Neural cell (in vitro differentiated cells): ENCODE measurements at regions not wholly inside any gene's neighbourhood (a gene's known extent, or its start where the extent isn't known, plus 50 kb on each side); places are given as distances from the start of the nearest gene placed in this dataset.

Source experiments
- H2AFZ ChIP-seq: fragments of 200-600, 300-800 bp; sonication (generic), shearing (Covaris generic); 2 replicates; pipeline ENCODE4 v1.6.0; 2014; ENCODE audit warnings: low read depth, mild to moderate bottlenecking, antibody characterized with exemption, low read length, moderate library complexity
- H3F3A ChIP-seq: fragments of 200-600 bp; shearing (Covaris generic); 2 replicates; pipeline ENCODE4 v1.6.1; 2016; ENCODE audit warnings: mild to moderate bottlenecking, moderate library complexity, mixed read lengths, antibody characterized with exemption, low read length; ENCODE audit not compliant: insufficient read depth, poor library complexity, severe bottlenecking
- H3K27ac ChIP-seq: fragments of 200-600, 300-800 bp; sonication (generic), shearing (Covaris generic); 2 replicates; pipeline ENCODE4 v1.5.1; 2014; ENCODE audit warnings: mild to moderate bottlenecking, low read length, moderate library complexity
- H3K27me3 ChIP-seq: fragments of 300-800, 200-600 bp; sonication (generic), shearing (Covaris generic); 2 replicates; pipeline ENCODE4 v1.6.0; 2014; ENCODE audit warnings: mild to moderate bottlenecking, low read depth, low read length, moderate library complexity; ENCODE audit not compliant: insufficient read depth
- H3K36me3 ChIP-seq: fragments of 300-800, 200-600 bp; sonication (generic), shearing (Covaris generic); 2 replicates; pipeline ENCODE4 v1.5.1; 2014; ENCODE audit warnings: mild to moderate bottlenecking, antibody characterized with exemption, low read length, moderate library complexity; ENCODE audit not compliant: insufficient read depth
- H3K4me2 ChIP-seq: fragments of 300-800, 200-600 bp; sonication (generic), shearing (Covaris generic); 2 replicates; pipeline ENCODE4 v1.6.0; 2014; ENCODE audit warnings: mild to moderate bottlenecking, low read length
- H3K4me3 ChIP-seq: fragments of 300-800, 200-600 bp; sonication (generic), shearing (Covaris generic); 2 replicates; pipeline ENCODE4 v1.5.1; 2014; ENCODE audit warnings: mild to moderate bottlenecking, low read length, moderate library complexity
- H3K79me2 ChIP-seq: fragments of 200-600 bp; shearing (Covaris generic); replicated peaks from 2 replicates; pipeline ENCODE4 v1.6.0; 2014; ENCODE audit warnings: mild to moderate bottlenecking, low read length, moderate library complexity; ENCODE audit not compliant: insufficient read depth
- H3K9ac ChIP-seq: fragments of 300-800, 200-600 bp; sonication (generic), shearing (Covaris generic); 2 replicates; pipeline ENCODE4 v1.6.1; 2016; ENCODE audit warnings: mild to moderate bottlenecking, low read length, mixed read lengths
- H3K9me2 ChIP-seq: fragments of 200-600 bp; shearing (Covaris generic); 2 replicates; pipeline ENCODE4 v1.6.1; 2016; ENCODE audit warnings: mild to moderate bottlenecking, low read length, mixed read lengths; ENCODE audit not compliant: insufficient read depth
- H3K9me3 ChIP-seq: fragments of 200-600, 300-800 bp; sonication (generic), shearing (Covaris generic); 2 replicates; pipeline ENCODE4 v1.6.1; 2016; ENCODE audit warnings: mild to moderate bottlenecking, mixed run types, low read length, moderate library complexity, mixed read lengths
- H4K20me1 ChIP-seq: fragments of 200-600 bp; shearing (Covaris generic); 2 replicates; pipeline ENCODE4 v1.6.1; 2016; ENCODE audit warnings: mild to moderate bottlenecking, mixed run types; ENCODE audit not compliant: insufficient read depth
- CTCF ChIP-seq: fragments of 450-650 bp; IDR thresholded peaks from 2 replicates; pipeline ENCODE4 v1.5.1; 2014; ENCODE audit warnings: antibody characterized with exemption, mild to moderate bottlenecking, moderate library complexity; ENCODE audit not compliant: poor library complexity, severe bottlenecking
- EP300 ChIP-seq: fragments of 450-650 bp; conservative IDR thresholded peaks from 2 replicates; pipeline ENCODE4 v1.6.1; 2014; ENCODE audit warnings: antibody characterized with exemption, mild to moderate bottlenecking, moderate library complexity; ENCODE audit not compliant: poor library complexity, severe bottlenecking
- EZH2 ChIP-seq: fragments of 200-600, 300-800 bp; shearing (Covaris generic), sonication (generic); IDR thresholded peaks from 2 replicates; pipeline ENCODE4 v1.6.1; 2014; ENCODE audit warnings: antibody characterized with exemption, low read length, borderline replicate concordance, mild to moderate bottlenecking; ENCODE audit not compliant: insufficient read depth, poor library complexity, severe bottlenecking
- MXI1 ChIP-seq: fragments of 450-650 bp; conservative IDR thresholded peaks from 2 replicates; pipeline ENCODE4 v1.6.1; 2014; ENCODE audit warnings: antibody characterized with exemption, mild to moderate bottlenecking; ENCODE audit not compliant: poor library complexity, severe bottlenecking
- POLR2AphosphoS5 ChIP-seq: IDR thresholded peaks from 2 replicates; pipeline ENCODE4 v1.6.1; 2012
- RAD21 ChIP-seq: fragments of 450-650 bp; conservative IDR thresholded peaks from 2 replicates; pipeline ENCODE4 v1.6.1; 2014; ENCODE audit warnings: antibody characterized with exemption, mild to moderate bottlenecking, moderate library complexity
- REST ChIP-seq: IDR thresholded peaks from 2 replicates; pipeline ENCODE4 v1.6.1; 2012; ENCODE audit warnings: borderline replicate concordance
- SMC3 ChIP-seq: fragments of 450-650 bp; conservative IDR thresholded peaks from 2 replicates; pipeline ENCODE4 v1.6.1; 2014; ENCODE audit warnings: antibody characterized with exemption, mild to moderate bottlenecking, moderate library complexity; ENCODE audit not compliant: poor library complexity
- TAF1 ChIP-seq: IDR thresholded peaks from 2 replicates; pipeline ENCODE4 v1.6.1; 2012; ENCODE audit warnings: low read depth

GRCh38 chr2:138219961-138220360 lies 255.7 kb downstream of the HNMT start:
- Histone ChIP-seq H3K4me3 (no peak overlapping the region), H3K27ac (no peak overlapping the region), H4K20me1 (no peaks in the 10 kb centered on the region), H3K79me2 (no peaks in the 10 kb centered on the region), H3K9me2 (no peaks in the 10 kb centered on the region), H3K9ac (no peak overlapping the region), H3K9me3 (no peaks in the 10 kb centered on the region), H3K27me3 (no peaks in the 10 kb centered on the region), H2AFZ (no peak overlapping the region), H3F3A (no peaks in the 10 kb centered on the region), H3K4me2 (no peak overlapping the region), H3K36me3 (no peaks in the 10 kb centered on the region)
- TF ChIP-seq MXI1 (no peak), SMC3 (no peak), EP300 (no peak), CTCF (no peak), REST (no peak), EZH2 (no peak), RAD21 (no peak), POLR2AphosphoS5 (no peak), TAF1 (no peak)

GRCh38 chr2:138221358-138221757 lies 257.1 kb downstream of the HNMT start:
- H3K9me3 ChIP-seq = no peaks in the 10 kb centered on the region
- no peaks in the 10 kb centered on the region for H4K20me1 ChIP-seq
- no peaks in the 10 kb centered on the region for H3K9me2 ChIP-seq
- H3K4me3 ChIP-seq = no peak overlapping the region
- no peak overlapping the region for H3K27ac ChIP-seq
- H3K36me3 ChIP-seq = no peaks in the 10 kb centered on the region
- no peaks in the 10 kb centered on the region for H3K79me2 ChIP-seq
- no peak overlapping the region for H3K9ac ChIP-seq
- no peaks in the 10 kb centered on the region for H3K27me3 ChIP-seq
- no peak for TF ChIP-seq RAD21
- TF ChIP-seq EP300 = no peak
- no peak for TF ChIP-seq EZH2
- no peak for TF ChIP-seq CTCF
- no peak for TF ChIP-seq SMC3
- TF ChIP-seq POLR2AphosphoS5 = no peak
- TF ChIP-seq REST = no peak
- TF ChIP-seq TAF1 = no peak
- TF ChIP-seq MXI1 = no peak
- H3K4me2 ChIP-seq = no peak overlapping the region
- H3F3A ChIP-seq = no peaks in the 10 kb centered on the region
- H2AFZ ChIP-seq = no peak overlapping the region
